ENCODE measurements at regions not wholly inside any gene's neighbourhood (a gene's known extent, or its start where the extent isn't known, plus 50 kb on each side); places are given as distances from the start of the nearest gene placed in this dataset.

GRCh38 chrX:128165884-128166408 lies 113.7 kb upstream of the ACTRT1 start:
- intact Hi-C loops (cut with DNase I), result no loop called here
- no peaks in the 10 kb centered on the region for H3K27me3 ChIP-seq (ENCODE audit: control insufficient read depth, insufficient read depth, low read length)
- no peaks in the 10 kb centered on the region for H3K4me1 ChIP-seq (ENCODE audit: control insufficient read depth in 2 of 3, insufficient read depth in 2 of 3, low read depth in 1 of 3, low read length in 3 of 3)
- H3K9me3 ChIP-seq (ENCODE audit: control insufficient read depth in 2 of 3, insufficient read depth in 1 of 3, low read length in 3 of 3), result no peaks in the 10 kb centered on the region
- no peak overlapping the region for H3K9ac ChIP-seq (ENCODE audit: low read length in 3 of 3)
- no peaks in the 10 kb centered on the region for H3K36me3 ChIP-seq (ENCODE audit: control insufficient read depth in 2 of 3, insufficient read depth in 3 of 3, low read length in 3 of 3)
- no peak overlapping the region for H3K4me3 ChIP-seq (ENCODE audit: low read length in 3 of 3)
- TF ChIP-seq CTCF (IDR thresholded peaks at IDR 0.05; ENCODE audit: borderline replicate concordance, extremely low read depth, insufficient read depth), result no peak
- FAIRE-seq (no peak), DNase-seq (no peak)
- no peak overlapping the region for H3K27ac ChIP-seq (ENCODE audit: low read depth in 2 of 2, low read length in 2 of 2)

- no peaks in the 10 kb centered on the region for H3K27me3 ChIP-seq (ENCODE audit: control insufficient read depth, insufficient read depth, low read length)
- no peak overlapping the region for H3K9ac ChIP-seq (ENCODE audit: low read length in 3 of 3)
- no peak for TF ChIP-seq CTCF (IDR thresholded peaks at IDR 0.05; ENCODE audit: borderline replicate concordance, extremely low read depth, insufficient read depth)
- H3K4me3 ChIP-seq (ENCODE audit: low read length in 3 of 3), result no peak overlapping the region
- no peak overlapping the region for H3K27ac ChIP-seq (ENCODE audit: low read depth in 2 of 2, low read length in 2 of 2)
- FAIRE-seq (no peak), DNase-seq (peak in 1 of 5 donors; percentile 12)
- H3K4me1 ChIP-seq (ENCODE audit: control insufficient read depth in 2 of 3, insufficient read depth in 2 of 3, low read depth in 1 of 3, low read length in 3 of 3), result no peaks in the 10 kb centered on the region
- H3K36me3 ChIP-seq (ENCODE audit: control insufficient read depth in 2 of 3, insufficient read depth in 3 of 3, low read length in 3 of 3), result no peaks in the 10 kb centered on the region
- intact Hi-C loops (cut with DNase I), result no loop called here
- H3K9me3 ChIP-seq (ENCODE audit: control insufficient read depth in 2 of 3, insufficient read depth in 1 of 3, low read length in 3 of 3), result no peaks in the 10 kb centered on the region
These were observed 104.0 kb upstream of the ACTRT1 start for GRCh38 chrX:128156204-128156603.

GRCh38 chrX:128142745-128143144 lies 90.5 kb upstream of the ACTRT1 start:
- Histone ChIP-seq H3K27ac (ENCODE audit: low read depth in 2 of 2, low read length in 2 of 2) (no peak overlapping the region), H3K9ac (ENCODE audit: low read length in 3 of 3) (no peak overlapping the region), H3K4me1 (ENCODE audit: control insufficient read depth in 2 of 3, insufficient read depth in 2 of 3, low read depth in 1 of 3, low read length in 3 of 3) (no peaks in the 10 kb centered on the region), H3K36me3 (ENCODE audit: control insufficient read depth in 2 of 3, insufficient read depth in 3 of 3, low read length in 3 of 3) (no peaks in the 10 kb centered on the region), H3K27me3 (ENCODE audit: control insufficient read depth, insufficient read depth, low read length) (no peaks in the 10 kb centered on the region), H3K4me3 (ENCODE audit: low read length in 3 of 3) (no peak overlapping the region), H3K9me3 (ENCODE audit: control insufficient read depth in 2 of 3, insufficient read depth in 1 of 3, low read length in 3 of 3) (no peaks in the 10 kb centered on the region)
- no peak for TF ChIP-seq CTCF (IDR thresholded peaks at IDR 0.05; ENCODE audit: borderline replicate concordance, extremely low read depth, insufficient read depth)
- intact Hi-C loops (cut with DNase I), result no loop called here
- FAIRE-seq (no peak), DNase-seq (no peak)

- no peaks in the 10 kb centered on the region for H3K27me3 ChIP-seq (ENCODE audit: control insufficient read depth, insufficient read depth, low read length)
- peak in 3 of 5 donors; percentile 6 to 12 (median 11) for DNase-seq
- no peak for FAIRE-seq
- no peak overlapping the region for H3K9ac ChIP-seq (ENCODE audit: low read length in 3 of 3)
- no peaks in the 10 kb centered on the region for H3K4me1 ChIP-seq (ENCODE audit: control insufficient read depth in 2 of 3, insufficient read depth in 2 of 3, low read depth in 1 of 3, low read length in 3 of 3)
- H3K4me3 ChIP-seq (ENCODE audit: low read length in 3 of 3), result no peak overlapping the region
- no peaks in the 10 kb centered on the region for H3K36me3 ChIP-seq (ENCODE audit: control insufficient read depth in 2 of 3, insufficient read depth in 3 of 3, low read length in 3 of 3)
- peak; percentile 6 for TF ChIP-seq CTCF (IDR thresholded peaks at IDR 0.05; ENCODE audit: borderline replicate concordance, extremely low read depth, insufficient read depth)
- no peaks in the 10 kb centered on the region for H3K9me3 ChIP-seq (ENCODE audit: control insufficient read depth in 2 of 3, insufficient read depth in 1 of 3, low read length in 3 of 3)
- intact Hi-C loops (cut with DNase I), result no loop called here
- no peak overlapping the region for H3K27ac ChIP-seq (ENCODE audit: low read depth in 2 of 2, low read length in 2 of 2)
These were observed 54.4 kb upstream of the ACTRT1 start for GRCh38 chrX:128106630-128107029.

All from kidney (tissue), 13 donors.